GM19351 (cell line): ENCODE measurements at regions not wholly inside any gene's neighbourhood (a gene's known extent, or its start where the extent isn't known, plus 50 kb on each side); places are given as distances from the start of the nearest gene placed in this dataset.
"Not testable (repeated sequence)": the region's sequence is repeated elsewhere in the genome, so short reads cannot be mapped to it uniquely, and the experiment has no call there.

Experiments used
- ATAC-seq: cut with Tn5 transposase; IDR thresholded peaks from one replicate; pipeline ENCODE4 v1.9.1; 2021; ENCODE audit warnings: mild to moderate bottlenecking, moderate library complexity; ENCODE audit not compliant: unreplicated experiment

DNA sequence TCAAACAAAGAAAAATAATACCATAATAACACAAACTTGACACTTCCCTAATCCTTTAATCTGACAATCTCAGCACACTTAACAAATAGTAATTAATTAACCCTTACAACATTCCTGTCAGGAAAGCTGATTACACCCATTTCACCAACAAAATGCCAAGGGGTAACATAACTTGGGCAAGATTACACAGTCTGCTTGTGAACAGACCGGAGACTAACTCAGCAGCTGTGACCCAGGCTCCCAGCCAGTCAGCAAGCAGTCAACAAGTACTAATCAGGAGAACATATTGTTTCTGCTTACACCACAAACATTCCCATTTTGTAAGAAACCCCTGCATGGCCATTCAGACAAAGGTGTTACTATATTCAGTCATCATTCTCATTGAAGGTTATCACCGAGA is 592.5 kb upstream of the FLRT2 start:
- ATAC-seq = no peak

DNA sequence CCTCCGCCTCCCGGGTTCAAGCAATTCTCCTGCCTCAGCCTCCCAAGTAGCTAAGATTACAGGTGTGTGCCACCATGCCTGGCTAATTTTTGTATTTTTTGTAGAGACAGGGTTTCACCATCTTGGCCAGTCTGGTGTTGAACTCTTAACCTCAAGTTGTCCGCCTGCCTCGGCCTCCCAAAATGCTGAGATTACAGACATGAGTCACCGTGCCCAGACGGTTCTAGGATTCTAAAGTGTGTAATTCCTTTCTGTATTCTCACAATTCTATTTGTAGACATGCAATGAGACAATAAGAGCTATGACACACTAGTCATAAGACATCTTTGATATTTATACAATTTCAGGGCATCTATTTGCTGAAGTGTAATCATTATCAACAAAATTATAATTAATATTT is 585.0 kb upstream of the FLRT2 start:
- not testable (repeated sequence) for ATAC-seq

DNA sequence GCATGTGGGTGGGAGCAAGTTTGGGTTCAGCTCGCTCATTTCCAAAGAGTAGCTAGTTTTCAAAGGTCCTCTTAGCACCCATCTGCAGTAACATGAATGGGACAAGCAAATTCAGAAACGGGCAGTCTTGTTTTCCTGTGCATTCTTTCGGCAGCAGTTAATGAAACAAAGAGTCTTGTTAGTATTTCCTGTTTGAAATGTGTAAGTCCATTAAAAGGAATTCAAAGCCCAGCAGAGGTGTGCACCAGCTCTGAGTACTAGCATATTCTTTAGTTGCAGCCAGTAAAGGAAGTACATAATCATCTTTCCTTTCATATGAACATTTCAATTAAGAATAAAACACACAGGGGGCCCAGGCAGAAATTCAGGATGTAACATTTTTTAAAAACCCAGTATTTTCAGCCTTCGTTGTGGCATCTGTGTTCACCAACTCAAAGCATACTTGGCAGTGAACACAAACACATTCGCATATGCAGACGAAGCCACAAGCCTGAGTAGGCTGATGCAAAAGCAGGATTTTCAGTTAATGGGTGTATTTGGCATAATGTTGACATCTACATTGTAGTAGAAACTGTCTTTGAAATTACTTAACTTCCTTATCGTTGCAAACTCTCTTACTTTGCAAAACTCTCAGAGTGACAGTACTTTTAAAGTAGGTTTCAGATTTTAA is 570.0 kb upstream of the FLRT2 start:
- ATAC-seq = no peak

DNA sequence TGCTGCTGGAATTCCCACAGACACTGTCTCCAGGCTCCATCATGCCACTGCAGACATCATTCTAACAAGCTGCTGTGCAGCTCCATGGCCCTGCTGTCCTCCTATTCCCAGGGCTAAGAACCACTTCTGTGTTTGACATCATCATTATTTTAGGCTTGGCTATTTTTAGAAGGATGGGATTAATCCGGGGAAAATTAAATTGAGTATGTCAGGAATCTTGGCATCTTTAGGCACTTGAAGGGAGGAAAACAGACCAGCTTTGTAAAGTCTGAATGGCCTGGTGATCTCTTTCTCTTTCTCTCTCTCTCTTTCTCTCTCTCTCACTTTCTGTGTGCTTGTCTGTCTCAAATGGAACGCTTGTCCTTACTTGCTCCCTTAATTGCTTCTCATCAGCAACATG is 568.3 kb upstream of the FLRT2 start:
- no peak for ATAC-seq

DNA sequence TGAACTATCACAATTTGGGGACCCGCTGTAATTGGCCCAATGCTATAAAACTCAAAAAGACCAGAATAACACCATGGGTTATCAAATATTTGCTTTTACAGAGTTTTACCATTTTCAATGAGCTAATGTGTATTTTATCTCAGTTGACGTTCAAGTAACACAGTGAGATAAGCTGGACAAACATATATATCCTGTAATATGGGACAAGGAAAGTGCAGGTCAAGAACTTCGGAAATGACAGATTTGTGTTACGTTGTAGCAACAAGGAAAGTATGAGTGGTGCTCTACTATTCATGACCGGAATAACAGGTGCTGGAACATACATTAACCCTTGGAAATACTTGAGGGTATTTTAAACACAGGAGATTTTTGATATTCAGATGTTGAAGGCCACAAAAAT is 566.4 kb upstream of the FLRT2 start:
- no peak for ATAC-seq

DNA sequence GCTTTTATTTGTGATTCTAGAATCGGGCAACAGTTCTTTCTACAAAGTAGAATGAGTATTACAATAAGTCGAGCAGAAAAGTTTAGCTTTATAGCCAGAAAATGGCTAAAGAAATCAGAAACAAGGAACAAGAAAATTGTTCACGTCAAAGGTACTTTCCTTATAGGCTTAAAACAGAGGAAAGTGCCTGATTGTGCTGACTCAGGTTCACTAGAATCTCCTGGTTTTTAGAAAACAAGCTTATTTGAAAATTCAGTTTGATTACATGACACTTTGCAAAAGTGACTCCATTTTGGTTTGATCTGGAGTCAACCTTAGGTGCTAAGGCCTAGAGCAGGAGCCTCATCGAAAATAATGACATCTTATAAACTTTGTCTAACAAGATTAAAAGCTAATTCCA is 564.7 kb upstream of the FLRT2 start:
- no peak for ATAC-seq

DNA sequence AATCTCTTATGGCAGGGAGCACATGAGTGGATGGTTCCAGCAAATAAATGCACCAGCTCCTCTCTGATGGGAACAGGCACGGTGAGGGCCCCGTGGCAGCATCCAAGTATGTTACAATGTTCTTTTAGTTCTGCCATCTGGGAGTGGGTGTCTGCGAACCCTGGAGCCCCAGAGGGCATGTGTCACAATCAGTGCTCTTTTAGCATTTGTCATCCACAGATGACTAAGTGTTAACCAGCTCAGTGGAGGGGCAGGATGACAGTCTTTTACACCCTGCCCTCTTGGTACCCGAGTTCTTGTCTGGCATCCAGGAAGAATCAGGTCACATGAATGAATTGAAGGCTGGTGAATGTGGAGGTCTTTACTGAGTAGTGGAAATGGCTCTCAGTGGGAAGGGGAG is 560.4 kb upstream of the FLRT2 start:
- ATAC-seq = no peak

DNA sequence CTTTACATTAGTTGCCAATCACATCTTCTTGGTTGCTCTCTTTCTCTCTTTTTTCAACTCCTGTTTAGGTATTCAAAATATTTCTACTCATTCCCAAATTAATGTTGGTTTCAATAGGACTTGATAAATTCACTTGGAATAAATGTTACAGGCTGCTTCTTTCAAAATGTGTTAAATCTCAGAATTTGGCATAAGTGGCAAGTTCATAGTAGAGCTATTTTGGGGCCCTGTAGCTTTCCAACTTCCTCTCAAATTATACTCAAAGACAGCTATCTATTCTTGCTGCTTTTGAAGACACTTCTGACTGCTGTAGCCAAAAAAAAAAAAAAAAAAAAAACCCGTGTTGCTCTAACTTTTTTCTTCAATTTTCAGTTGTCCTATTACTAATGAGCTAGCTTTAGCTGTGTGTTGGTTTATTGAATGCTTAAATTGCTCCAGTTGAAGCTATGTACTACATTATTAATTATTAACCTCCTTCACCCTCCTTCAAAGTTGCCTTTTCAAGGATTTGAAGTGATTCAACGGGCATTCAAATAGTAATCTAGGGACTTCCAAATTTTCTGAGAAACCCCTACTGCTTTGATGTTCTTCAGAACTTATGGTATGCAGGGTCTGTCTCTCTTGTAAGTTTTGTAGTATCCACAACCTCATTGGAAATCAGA is 554.6 kb upstream of the FLRT2 start:
- no peak for ATAC-seq

DNA sequence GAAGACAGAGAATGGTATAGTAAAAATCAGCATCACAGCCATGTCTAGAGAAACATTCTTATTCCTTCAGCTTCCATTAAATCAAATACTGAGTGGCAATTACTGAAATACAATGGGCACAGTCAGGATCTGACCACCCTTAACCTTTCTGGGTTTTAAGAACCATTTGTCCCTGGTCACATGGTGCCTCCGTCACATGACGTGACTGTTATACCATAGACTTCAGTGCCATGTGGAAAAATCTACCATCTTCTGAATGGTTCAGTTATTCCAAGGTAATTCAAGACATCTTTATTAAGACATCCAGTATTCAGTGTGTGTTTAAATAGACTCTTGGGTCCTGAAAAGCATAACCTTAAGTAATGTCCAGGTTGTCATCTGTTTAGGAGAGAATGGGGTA is 553.1 kb upstream of the FLRT2 start:
- ATAC-seq = no peak

DNA sequence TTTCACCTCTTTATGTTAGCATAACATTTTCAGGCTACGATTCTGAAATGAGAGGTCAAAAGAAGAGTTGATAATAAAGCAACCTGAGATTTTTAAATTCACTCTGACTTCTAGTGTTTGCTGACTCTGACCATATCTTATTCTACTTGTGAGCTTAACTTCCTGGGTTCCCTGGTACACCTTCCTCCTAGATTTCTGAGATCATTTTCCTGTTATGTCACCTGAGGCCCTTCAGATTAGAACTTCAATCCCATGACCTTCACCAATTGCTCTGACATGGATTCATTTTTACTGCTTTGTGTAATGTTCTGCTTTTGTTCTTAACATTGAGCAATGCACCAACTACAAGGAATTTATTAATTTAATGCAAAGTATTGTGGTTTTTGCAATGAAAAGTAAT is 542.9 kb upstream of the FLRT2 start:
- ATAC-seq = no peak

DNA sequence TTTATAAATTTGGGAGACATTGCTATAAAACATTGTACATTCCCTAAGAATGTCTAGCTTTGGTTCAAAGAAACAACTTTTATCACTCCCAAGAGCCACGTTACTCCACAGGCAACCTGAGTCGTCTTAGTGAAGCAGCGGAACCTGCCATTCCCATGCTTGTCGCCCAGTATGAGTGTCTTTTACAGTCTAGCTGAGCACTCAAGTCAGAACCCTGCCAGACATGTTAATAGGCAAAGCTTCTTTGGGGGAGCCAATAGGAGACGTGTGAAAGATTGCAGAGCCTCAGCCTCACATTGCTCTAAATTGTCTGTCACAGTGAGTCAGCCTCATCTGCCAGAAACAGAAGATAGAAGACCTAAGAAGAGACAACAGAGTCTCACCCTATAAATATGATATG is 541.6 kb upstream of the FLRT2 start:
- no peak for ATAC-seq

DNA sequence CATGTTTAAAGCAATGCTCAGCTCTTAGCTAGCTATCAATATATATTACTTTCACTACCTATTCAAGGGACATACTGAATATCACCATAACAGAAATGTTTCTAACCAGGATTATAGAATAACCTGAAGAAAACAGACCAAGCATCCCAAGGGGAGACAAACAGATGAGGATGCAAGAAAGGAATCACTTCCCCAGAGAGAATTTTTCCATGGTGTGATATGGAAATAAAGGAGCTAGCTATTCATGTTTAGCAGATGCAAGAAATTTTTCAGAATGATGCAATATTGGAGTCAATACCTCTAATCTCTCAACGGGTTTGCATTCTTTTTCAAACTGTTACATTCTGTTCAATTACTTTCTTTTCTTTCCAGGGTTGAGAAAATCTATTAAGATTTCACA is 538.9 kb upstream of the FLRT2 start:
- ATAC-seq = no peak

DNA sequence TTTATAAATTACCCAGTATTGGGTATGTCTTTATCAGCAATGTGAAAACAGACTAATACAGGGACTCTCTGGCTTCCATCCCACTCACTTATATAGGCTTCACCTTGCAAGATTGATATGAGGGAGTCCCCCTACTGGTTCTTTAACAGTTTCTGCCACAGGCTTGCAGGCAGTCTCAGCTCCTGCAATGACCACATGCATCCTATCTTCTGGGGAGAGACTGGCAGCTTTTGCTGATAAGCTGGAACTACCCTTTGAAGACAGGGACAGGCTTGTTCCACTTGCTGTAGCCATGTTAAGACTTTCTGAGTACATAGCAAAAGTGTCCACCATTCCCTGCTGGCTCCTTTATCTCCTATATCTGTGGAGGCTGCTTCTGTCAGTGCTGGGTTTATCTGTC is 531.7 kb upstream of the FLRT2 start:
- no peak for ATAC-seq

DNA sequence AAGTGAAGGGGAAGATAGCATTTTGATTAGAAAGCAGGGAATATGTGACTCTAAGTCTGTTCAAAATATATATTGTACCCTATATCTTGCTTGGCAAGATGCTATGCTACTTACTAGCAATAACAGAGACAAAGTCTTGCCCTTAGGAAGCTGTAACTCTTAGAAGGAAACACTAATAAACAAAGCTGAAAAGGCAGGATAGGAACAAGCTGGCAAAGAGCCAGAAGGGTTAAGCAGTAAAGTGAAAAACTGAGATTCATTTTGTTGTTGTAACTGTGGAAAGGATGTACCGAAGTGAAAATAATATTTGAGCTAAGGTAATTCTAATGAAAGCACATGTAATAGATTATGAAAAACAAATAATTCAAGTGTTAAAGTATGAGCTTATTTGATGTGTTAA is 527.1 kb upstream of the FLRT2 start:
- ATAC-seq = no peak

DNA sequence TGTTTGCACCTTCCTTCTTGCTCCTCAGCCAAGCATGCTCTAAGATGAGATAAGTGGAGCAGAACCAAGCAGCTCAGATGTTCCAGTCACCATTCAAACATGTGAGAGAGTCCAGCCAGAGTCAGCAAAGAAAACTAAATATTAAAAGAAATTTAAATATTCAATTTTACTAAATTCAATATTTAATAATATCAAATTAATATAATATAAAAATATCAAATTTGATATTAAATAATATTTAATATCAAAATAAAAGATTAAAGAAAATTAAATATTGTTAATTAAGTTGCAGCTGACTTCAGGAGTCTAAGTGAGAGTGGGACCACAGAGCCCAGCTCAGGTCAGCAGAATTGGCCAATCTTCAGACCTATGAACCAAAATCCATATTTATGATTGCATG is 526.1 kb upstream of the FLRT2 start:
- ATAC-seq = no peak

DNA sequence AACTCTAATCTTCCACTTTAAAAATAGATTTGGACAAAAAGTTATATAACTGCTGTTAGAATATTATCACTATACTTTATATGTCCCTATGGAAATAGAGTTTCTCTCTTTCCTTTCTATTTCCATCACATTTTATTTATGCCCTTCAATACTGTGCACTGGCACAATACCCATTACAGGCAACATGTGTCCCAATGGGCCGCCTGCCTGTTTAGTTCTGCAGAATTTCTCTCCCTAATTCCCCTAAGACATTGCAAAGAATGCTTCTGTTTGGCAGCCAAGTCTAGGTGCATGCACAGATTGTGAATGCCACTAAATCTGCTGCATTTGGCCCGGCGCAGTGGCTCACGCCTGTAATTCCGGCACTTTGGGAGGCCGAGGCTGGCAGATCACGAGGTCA is 520.4 kb upstream of the FLRT2 start:
- ATAC-seq = no peak

DNA sequence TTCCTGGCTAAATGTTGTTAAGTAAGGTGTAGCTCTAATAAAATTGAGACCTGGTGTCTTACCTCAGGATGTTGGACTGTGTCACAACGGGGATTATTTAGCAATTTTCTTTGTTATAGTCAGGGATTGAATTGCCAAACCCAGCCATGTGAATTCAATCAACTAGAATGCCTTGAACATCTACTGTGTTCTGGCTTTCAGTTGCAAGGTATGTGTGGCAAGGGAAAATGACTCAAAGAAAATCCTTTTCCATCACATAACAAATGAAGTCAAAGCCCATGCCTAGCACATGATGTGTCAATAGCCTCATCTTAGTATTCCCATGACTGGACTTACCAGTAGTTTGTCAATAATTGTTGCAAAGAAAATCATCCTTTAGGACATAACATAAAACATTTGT is 519.8 kb upstream of the FLRT2 start:
- ATAC-seq = no peak

DNA sequence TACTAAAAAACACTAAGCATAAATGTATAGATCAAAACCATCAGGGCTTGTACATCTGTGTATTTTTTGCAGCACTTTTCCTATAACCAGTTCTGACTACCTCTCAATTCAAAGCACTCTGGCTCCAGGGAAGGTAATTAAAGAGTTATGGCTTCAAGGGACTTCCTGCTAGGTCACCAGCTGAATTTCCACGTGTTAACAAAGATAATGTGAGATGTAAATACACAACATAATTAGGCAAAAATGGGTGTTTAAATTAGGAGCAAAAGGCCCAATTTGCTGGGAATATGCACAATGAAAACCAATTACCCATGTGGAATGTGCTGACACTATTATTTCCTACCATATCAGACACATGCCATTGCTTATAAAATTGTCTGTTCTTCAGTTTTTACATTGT is 513.4 kb upstream of the FLRT2 start:
- ATAC-seq = no peak

DNA sequence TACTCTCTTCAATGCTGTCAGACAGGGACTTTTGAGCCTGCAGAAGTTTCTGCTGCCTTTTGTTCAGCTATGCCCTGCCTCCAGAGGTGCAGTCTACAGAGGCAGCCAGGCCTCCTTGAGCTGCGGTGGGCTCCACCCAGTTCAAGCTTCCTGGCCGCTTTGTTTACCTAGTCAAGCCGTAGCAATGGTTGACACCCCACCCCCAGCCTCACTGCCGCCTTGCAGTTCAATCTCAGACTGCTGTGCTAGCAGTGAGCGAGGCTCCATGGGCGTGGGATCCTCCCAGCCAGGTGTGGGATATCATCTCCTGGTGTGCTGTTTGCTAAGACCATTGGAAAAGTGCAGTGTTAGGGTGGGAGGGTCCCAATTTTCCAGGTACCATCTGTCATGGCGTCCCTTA is 506.1 kb upstream of the FLRT2 start:
- ATAC-seq = not testable (repeated sequence)

DNA sequence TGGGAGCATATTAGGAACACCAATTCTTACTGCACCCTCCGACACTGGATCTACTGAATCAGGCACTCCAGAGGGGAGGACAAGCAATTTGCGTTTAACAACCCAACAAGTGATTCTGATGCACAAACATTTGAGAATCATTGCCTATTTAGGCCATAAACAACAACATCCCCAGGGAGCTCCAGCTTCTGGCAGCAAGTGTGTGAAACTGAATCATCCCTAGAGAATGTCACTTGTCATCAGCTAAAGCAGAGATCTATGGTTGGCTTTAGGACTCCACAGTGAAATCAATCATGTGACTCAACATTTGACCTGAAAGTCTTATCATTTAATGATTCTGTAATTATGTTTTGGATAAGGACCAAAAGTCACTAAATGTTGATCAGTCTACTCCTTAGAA is 505.0 kb upstream of the FLRT2 start:
- ATAC-seq = no peak

DNA sequence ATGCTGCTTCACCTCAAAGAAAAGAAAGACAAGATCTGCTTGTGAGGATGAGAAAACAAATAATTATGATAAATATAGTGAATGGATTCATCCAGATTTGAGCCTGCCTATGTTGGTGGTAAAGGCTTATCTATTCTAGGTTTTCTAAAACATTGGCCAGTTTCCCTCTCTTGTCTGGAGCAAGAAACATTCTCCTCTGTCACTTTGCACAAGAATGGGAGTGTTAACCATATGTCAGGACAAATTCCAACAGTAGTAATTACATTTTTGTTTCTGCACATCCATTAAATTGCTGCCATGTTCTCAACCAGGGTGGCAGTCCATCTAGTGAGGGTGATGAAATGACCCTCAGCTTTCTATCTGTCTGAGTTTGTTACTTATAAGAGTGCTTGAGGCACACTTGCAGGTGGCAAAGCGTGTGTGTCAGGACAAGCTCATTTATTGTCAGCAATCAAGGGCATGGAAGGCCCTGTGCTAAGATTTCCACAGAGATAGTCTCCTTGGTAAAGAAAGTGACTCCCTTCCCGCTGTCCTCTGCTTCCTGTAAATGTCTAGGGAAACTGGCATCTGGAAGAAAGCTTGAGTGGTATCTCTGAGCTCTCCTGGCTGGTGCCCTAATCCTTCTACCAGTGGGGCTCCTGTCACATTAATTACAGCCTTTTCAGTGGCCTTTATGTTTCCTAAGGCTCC is 502.1 kb upstream of the FLRT2 start:
- ATAC-seq = no peak

DNA sequence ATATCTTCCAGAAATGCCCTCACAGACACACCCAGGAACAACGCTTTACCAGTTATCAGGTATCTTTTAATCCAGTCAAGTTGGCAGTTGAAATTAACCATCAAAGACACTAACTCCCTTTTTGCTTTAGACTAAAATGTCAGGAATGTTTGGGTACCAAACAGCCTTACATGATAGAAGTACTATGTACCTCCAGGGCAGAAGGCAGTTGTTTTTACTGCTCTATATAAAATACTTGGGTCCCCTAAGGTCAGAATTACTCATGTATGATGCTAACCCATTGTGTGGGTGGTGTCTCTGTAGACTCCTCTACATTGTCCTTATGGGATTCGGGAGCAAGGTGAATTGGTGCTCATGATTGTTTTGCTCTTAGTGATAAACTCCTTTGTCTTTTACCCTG is 492.5 kb upstream of the FLRT2 start:
- ATAC-seq = no peak
